ENCODE measurements at regions not wholly inside any gene's neighbourhood (a gene's known extent, or its start where the extent isn't known, plus 50 kb on each side); places are given as distances from the start of the nearest gene placed in this dataset.

DNA sequence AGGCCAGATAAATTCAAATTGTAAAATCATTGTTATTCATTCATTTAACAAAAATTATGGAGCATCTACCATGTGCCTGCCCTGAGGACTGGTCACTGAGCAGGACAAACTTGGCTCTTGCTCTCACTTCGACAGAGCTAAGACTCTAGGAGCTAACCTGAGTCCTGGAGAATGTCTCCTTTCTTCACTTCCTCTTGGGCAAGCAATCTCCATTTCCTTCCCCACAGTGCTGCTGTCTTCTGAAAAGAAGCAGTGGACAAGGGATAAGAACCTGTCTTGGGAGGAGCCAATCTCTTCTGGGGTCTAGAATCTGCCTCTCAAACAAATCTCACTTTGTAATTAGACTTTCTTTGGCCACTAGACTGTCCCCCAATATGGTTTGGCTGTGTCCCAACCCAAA is 76.2 kb upstream of the PLXNA4 start:
- no peak for DNase-seq
- intact Hi-C loops (cut with DNase I; ENCODE audit: low total_unique reads), result no loop called here
- Histone ChIP-seq H3K27ac (no peak overlapping the region), H3K4me3 (no peak overlapping the region), H3K36me3 (no peaks in the 10 kb centered on the region), H3K27me3 (no peaks in the 10 kb centered on the region), H3K9me3 (no peaks in the 10 kb centered on the region), H3K4me1 (no peaks in the 10 kb centered on the region)
- TF ChIP-seq POLR2A (IDR thresholded peaks at IDR 0.05), result no peak
- TF ChIP-seq, protein P1, sequence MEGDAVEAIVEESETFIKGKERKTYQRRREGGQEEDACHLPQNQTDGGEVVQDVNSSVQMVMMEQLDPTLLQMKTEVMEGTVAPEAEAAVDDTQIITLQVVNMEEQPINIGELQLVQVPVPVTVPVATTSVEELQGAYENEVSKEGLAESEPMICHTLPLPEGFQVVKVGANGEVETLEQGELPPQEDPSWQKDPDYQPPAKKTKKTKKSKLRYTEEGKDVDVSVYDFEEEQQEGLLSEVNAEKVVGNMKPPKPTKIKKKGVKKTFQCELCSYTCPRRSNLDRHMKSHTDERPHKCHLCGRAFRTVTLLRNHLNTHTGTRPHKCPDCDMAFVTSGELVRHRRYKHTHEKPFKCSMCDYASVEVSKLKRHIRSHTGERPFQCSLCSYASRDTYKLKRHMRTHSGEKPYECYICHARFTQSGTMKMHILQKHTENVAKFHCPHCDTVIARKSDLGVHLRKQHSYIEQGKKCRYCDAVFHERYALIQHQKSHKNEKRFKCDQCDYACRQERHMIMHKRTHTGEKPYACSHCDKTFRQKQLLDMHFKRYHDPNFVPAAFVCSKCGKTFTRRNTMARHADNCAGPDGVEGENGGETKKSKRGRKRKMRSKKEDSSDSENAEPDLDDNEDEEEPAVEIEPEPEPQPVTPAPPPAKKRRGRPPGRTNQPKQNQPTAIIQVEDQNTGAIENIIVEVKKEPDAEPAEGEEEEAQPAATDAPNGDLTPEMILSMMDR (IDR thresholded peaks at IDR 0.05), result no peak

DNA sequence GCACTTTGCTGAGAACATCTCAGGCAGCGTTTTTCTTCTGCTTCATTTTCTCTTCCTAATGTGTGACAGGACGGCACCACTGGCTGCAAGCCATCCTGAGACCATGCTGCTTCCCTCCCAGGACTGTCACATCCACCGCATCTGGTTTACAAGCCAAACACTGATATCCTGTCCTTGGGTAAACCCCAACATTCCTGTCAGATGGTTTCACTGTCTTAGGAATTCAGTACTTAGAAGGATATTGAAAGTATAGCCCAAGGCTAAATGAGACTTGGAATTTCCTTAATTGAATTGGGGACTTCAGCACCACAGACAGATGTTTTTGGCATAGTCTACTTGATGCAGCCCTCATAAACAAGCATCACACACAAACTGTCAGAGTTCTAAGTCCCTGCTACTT is 74.2 kb upstream of the PLXNA4 start:
- Histone ChIP-seq H3K9me3 (no peaks in the 10 kb centered on the region), H3K4me1 (no peaks in the 10 kb centered on the region), H3K36me3 (no peaks in the 10 kb centered on the region), H3K27ac (no peak overlapping the region), H3K27me3 (no peaks in the 10 kb centered on the region), H3K4me3 (no peak overlapping the region)
- no peak for DNase-seq
- intact Hi-C loops (cut with DNase I; ENCODE audit: low total_unique reads), result no loop called here
- TF ChIP-seq, protein P1 (IDR thresholded peaks at IDR 0.05), result no peak
- no peak for TF ChIP-seq POLR2A (IDR thresholded peaks at IDR 0.05)

DNA sequence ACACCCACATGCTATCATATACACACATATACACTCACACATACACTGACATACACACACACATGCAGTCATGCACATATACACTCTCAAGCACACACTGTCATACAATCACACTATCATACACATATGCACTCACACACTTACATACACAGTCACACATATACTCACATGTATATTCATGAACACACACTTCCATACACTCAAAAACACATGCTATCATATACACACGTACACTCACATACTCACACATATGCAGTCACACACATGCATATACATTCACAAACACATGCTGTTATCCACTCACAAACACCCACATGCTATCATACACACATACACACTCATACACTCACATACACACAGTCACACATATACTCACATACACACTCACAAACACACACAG is 71.0 kb upstream of the PLXNA4 start:
- Histone ChIP-seq H3K4me3 (no peak overlapping the region), H3K4me1 (no peaks in the 10 kb centered on the region), H3K9me3 (no peaks in the 10 kb centered on the region), H3K36me3 (no peaks in the 10 kb centered on the region), H3K27me3 (no peaks in the 10 kb centered on the region), H3K27ac (no peak overlapping the region)
- TF ChIP-seq POLR2A (IDR thresholded peaks at IDR 0.05), result no peak
- TF ChIP-seq, protein P1 (IDR thresholded peaks at IDR 0.05), result no peak
- DNase-seq, result no peak
- intact Hi-C loops (cut with DNase I; ENCODE audit: low total_unique reads), result no loop called here

DNA sequence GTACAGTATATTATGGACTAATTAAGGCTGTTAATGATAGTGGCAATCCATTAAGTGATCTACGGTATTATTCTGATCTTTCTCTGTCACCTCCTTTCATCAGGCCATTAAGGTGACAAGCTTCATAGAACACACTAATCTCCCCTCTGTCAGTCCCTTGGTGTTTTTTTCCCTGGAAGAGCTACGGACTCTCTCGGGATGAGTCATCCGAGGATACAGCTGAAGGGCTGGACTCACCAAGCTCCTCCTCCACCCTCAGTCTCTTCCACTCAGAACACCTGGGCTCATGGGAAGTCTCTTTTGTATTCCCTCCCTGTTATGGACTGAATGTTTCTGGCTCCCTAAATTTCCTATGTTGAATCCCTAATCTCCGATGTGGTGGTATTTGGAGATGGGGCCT is 69.8 kb upstream of the PLXNA4 start:
- H3K27ac ChIP-seq, result no peak overlapping the region

DNA sequence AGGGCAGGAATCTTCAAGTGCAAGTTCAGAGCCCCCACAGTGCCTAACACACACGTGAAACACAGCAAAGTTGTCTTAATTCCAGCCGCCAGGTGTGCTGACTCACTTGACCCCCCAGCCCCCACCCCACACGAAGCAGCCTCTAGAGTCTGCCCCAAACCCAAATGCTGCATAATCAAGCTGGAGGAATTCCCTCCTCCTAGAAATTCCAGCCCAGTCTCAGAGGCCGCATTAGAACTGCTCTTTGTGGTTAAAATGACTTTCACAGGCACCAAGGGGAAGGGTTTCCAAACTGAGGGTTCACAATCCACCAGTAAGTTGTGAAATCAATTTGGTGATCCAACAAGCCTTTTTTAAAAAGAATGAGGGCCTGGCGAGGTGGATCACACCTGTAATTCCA is 67.0 kb upstream of the PLXNA4 start:
- H3K4me1 ChIP-seq, result no peaks in the 10 kb centered on the region
- no peak overlapping the region for H3K27ac ChIP-seq
- DNase-seq, result no peak
- H3K4me3 ChIP-seq, result no peak overlapping the region
- no peak for TF ChIP-seq POLR2A (IDR thresholded peaks at IDR 0.05)
- TF ChIP-seq, protein P1 (IDR thresholded peaks at IDR 0.05), result no peak
- no peaks in the 10 kb centered on the region for H3K27me3 ChIP-seq
- no peaks in the 10 kb centered on the region for H3K9me3 ChIP-seq
- intact Hi-C loops (cut with DNase I; ENCODE audit: low total_unique reads), result no loop called here
- no peaks in the 10 kb centered on the region for H3K36me3 ChIP-seq

More for the DNA sequence above, 69.8 kb upstream of the PLXNA4 start:
- Histone ChIP-seq H3K4me3 (no peak overlapping the region), H3K36me3 (no peaks in the 10 kb centered on the region), H3K9me3 (no peaks in the 10 kb centered on the region), H3K4me1 (no peaks in the 10 kb centered on the region), H3K27me3 (no peaks in the 10 kb centered on the region)
- no peak for DNase-seq
- intact Hi-C loops (cut with DNase I; ENCODE audit: low total_unique reads), result no loop called here
- no peak for TF ChIP-seq POLR2A (IDR thresholded peaks at IDR 0.05)
- TF ChIP-seq, protein P1 (IDR thresholded peaks at IDR 0.05), result no peak

All from uterus (tissue), 3 donors.